Lung microvascular endothelial cell (primary cell): ENCODE measurements at regions not wholly inside any gene's neighbourhood (a gene's known extent, or its start where the extent isn't known, plus 50 kb on each side); places are given as distances from the start of the nearest gene placed in this dataset.

ENCODE experiments used
- DNase-seq, 2 donors: peaks; one replicate each; pipeline versions ENCODE4 v3.0.0 to v3.0.0-alpha.2; 2010; ENCODE audit warnings: low read depth in 2 of 2

DNA sequence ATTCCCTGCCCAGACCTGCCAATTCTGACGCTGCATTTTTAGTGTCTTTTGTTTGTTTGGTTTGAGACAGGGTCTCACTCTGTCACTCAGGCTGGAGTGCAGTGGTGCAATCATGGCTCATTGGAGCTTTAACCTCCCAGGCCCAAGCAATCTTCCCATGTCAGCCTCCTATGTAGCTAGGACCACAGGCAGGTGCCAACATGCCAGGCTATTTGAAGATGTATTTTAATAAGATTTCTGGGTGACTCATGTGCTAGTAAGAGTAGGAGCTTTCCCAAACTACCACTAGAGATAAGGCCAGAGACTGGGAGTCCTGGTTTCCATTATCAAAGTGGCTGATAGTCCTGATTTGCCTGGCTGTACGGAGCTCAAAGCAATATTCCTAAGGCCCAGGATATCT, 693.3 kb downstream of the MED13L start:
- no peak for DNase-seq

DNA sequence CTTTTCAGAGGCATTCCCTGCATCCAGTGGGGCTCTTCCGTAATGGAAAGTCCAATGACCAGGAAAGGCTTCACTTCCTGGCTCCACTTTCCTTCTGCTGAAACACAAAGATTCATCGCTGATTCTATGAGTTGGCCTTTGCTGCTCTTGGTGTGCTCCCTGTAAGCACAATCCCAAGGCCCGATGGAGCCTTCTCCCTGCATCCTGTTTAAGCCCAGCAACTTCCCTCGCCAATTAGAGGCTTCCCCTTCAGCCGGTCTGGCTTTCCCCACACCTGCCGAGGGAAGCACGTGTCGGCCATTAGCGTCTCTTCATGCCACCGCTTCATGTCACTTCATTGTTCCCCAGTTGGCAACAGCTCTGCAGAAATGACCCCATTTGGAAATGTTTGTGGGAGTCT, 693.9 kb downstream of the MED13L start:
- no peak for DNase-seq

DNA sequence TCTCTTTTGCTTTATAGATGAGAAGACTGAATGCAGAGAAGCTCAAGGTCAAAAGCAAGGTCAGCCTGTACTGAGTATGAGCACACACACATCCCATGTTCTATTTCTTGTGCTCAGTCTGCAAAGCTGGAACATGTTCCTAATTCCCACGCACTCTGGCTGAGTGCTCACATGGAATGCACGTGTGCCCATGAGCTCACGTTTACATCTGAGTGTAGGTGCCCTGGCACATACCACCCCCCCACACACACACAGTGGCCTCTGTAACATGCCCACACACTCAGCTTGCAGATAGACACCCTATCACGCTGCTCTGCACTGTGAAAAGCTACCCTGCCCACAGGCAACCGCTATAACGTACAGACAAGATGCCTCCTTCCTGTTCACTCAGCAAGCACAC, 700.1 kb downstream of the MED13L start:
- DNase-seq, result no peak

DNA sequence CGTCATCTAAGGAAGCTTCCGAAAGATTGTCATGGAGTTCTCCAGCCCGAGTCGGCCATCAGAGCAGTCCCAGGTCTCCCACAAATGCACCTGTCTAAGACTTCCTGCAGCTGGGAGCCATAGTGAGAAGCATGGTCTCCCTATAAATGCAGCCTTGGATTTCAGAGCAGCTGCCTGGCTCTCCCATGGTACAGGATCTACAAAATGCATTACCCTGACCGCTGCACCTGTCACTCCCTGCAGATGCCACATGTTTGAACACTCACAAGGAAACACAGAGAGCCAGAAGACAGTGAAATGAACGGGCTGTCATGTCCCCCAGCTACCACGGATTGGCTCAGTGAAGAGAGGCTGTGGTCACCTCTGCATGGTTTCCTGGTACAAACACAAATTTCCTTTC, 702.7 kb downstream of the MED13L start:
- DNase-seq, result no peak

DNA sequence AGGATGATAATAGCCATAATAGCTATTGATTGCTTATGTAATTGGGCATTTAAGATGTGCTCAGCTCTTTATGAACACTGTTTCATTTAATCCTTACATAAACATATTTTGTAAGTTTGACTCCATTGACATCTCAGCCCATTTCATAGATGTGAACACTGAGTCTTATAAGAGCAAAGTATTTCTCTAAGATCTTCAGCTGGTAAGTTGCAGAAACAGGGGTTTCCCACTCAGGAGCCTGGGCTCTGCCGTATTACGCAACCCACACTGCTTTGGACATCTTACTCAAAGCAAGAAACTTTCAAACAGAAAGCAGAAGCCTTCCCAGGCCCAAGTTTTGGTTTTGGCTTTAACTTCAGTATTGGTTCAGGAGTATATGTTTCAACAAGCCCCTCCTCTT, 705.1 kb downstream of the MED13L start:
- no peak for DNase-seq

DNA sequence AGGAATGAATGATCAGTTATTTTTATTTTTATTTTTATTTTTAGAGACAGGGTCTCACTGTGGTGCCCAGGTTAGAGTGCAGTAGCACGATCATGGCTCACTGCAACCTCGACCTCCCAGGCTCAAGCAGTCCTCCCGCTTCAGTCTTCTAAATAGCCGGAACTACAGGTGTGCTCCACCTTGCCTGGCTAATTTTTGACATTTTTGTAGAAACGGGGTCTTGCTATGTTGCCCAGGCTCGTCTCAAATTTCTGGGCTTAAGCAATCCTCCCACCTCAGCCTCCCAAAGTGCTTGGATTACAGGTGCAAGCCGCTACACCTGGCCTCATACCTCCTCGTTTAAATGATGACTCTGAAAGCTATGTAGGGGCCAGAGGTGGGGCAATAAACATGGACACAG, 706.0 kb downstream of the MED13L start:
- no peak for DNase-seq

DNA sequence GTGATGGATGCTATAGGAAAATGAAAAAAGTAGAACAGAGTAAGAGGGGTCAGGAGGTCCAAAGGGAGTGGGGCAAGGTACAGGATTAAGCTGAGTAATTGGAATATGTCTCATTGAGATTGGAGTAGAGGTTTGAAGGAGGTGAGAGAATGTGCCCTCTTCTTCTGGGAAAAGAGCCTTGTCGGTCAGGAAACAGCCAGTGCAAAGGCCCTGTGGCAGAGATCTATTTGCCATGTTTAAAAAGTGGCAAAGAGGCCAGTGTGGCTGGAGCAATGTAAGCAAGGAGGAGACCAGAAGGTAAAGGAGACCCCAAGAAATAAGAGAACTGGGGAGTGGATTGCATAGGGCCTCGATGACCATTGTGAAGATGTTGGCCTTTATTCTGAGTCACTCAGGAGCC, 706.5 kb downstream of the MED13L start:
- DNase-seq, result no peak

DNA sequence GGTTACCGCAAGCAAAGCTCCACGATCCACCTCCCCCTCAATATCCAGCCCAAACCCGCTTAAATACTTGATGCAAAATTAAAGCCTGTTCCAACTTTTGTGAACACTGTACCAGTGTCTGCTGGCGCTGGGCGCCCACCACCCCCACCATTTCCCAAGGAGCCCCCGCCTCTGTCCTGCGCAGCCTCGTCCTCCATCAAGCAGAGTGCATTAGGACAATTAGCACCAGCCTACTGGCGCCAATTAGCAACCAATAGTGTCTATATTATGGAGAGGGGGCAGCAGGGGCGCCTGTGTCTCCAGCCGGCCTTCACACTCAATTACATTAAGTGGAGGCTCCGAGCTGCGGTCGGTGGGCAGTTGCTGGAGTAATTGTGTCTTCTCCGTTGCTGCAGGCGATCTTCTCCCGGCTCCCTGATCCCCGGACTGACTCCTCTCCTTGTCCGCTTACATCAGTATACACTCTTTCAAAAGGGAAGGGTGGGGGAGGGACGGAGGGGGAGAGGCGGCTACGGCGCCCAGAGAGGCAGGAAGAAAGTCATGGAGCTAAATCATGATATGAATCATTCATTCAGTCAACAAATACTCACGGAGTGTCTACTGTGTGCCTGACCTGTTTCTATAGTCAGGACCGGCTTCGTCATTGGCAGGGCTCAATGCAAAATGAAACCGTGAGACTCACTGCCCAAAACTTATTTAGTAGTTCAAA, 707.3 kb downstream of the MED13L start:
- no peak for DNase-seq

DNA sequence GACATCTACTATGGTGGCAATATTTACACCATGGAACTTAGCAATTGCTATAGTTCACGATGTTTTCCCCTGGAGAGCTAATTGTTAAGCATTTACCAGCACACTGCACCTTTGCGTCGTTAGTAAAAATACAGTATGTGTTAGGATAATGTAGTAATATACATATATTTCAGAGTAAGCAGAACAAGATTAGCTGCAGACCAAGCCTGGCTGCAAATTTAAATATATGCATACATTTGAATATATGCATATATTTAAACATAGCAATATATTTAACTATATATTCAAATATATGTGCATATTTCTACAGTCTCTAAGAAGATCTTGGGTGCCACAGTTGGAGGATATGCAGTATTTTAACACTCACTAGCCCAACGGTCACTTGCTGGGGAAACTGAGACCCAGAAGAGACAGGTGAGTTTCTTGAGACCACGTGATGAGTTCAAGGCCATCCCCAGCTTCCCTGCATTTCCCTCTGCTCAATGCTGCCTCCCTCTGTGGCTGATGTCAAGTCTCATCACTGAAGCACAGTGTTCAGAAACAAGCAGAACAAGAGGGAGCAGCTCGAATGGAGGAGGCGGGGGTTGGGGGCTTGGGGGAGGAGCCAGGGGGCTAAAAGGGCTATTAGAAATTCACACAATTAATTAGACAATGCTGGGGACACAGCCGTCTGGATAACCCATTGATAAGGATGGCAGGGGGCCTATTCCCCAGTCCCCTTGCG, 708.0 kb downstream of the MED13L start:
- no peak for DNase-seq

DNA sequence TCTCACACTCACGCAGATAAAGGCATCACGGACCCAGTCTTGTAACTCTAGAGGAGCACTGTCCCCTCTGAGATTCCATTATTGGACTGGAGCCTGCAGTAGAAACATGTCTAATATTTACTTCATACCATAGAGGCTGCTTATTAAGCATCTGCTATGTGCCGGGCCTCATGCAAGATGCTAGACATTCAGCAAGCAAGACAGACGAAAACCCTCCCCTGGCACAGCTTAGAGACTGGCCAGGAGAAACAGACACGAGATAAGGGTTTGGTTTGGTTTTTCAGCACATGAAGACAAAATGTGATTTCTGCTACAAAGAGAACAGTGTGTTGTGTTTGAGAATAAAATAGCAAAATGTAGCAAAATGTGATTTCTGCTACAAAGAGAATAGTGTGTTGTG, 719.2 kb downstream of the MED13L start:
- DNase-seq, result no peak

DNA sequence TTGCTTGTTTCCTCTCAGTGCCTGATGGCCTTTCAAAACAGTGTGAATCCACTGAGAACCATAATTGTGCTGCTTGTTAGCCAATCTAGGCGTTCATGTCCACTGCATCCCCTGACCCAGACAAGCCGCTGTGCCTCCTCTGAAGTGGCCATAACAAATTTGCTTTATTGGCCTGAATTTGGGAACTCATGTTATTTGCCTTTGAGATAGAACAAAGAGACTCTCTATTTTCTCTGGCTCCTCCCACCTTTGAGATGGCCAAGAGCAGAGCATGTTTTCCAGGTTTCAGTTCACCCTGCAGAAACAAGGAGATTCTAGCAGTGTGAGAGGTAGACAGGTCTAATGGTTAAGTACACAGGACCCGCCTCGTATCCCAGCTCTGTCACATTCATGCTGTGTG, 723.9 kb downstream of the MED13L start:
- DNase-seq, result no peak

DNA sequence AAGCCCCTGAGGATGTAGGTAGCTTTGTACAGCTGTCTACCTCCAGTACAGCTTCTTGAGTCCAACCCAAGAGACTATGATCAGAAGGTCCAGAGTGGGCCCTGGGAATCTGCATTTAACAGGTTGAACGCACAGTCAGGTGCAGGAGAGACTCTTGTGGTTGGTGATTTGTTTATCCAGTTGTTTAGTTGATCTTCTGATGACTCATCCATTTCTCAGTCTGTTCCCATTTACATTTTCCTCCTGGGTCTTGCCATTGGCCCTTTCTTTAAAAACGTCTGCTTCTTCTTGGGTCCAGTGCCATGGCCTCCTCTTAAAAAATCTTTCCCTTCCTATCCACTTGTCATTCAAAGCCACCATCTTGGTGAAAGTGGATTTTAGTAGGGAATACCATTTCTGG, 734.2 kb downstream of the MED13L start:
- DNase-seq, result no peak

DNA sequence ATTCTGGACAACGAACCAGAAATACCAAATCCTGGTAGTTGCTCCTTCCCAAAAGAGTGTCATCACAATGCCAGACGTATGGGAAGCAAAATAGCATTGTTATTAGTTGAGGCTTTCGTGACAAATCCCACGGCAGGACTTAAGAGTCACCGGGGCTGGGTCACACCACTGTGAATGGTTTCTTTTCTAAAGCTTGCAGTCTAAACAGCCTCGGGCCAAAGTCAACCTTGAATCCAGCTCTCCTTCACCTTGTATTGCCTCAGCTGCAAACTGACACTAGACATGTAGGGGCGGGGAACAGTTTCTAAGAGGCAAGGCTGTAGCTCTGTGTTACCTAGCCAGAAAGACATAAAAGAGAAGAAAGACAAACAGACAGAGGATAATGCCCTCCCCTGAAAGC, 734.8 kb downstream of the MED13L start:
- DNase-seq, result no peak

DNA sequence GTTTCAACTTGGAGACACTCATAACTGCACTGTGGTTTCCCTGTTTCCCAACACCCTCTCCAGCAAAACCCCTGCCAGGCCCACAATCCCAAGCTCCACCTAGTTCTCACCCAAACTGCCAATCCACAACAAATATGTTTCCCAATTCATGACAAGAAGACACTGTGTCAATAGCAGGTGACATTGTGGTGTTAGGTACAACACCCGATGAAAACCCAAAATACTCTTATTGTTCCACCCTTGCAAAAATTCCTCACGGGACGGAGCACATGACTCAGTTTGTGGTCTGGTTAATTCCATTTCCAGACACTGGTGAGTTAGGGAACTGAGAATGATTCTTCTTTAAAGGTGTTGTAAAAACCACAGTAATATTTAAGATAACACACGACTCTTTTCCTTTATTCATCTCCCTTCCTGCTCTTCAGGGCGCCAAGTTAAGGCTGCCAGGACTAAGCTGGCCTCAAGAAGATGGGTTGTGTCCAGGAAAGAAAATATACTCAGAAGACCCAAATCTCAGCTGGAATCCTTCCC, 735.5 kb downstream of the MED13L start:
- no peak for DNase-seq

DNA sequence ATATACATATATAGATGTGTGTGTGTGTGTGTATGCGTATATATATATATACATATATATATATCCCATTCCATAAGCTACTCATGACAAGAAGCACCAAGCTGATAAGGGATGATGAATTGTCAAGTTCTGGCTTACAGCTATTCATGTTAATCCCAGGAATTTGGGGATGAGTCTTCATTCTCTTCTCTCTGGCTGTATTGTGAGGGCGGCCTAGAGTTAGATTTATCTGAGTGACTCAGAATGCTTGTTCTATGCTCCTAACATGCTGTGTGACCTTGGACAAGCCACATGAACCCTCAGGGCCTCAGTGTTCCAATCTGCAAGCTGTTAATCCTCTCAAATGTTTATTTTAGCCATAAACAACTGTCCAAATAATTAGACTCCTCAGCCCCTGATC, 749.0 kb downstream of the MED13L start:
- DNase-seq, result no peak

DNA sequence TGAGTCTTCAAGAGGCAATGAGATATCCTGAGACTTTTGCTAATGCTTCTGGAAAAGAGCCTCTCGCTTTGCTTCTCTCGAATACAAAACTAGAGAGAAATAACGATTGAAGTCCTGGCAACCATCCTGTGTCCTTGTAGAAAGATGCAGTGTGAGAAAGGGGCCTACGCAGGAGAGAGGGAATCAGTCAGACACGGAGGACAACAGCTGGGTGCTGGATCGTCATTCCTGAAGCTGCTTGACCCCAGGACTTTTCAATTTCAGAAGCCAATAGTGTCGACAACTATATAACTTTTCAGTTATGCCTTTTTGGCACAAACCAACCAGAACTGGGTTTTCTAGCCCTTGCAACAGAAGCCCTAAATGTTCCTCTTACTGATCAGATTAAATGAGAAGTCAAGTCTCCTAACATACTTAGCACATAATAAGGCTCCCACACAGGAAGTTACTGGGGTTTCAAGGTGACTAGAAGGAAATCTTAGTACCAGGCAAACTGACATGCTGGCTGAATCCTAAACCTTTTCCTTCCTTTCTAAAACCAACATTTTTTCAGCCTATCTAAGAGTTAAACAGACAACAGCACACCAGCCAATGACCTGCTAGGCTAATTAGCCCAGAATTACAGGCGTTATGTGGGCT, 755.6 kb downstream of the MED13L start:
- no peak for DNase-seq

DNA sequence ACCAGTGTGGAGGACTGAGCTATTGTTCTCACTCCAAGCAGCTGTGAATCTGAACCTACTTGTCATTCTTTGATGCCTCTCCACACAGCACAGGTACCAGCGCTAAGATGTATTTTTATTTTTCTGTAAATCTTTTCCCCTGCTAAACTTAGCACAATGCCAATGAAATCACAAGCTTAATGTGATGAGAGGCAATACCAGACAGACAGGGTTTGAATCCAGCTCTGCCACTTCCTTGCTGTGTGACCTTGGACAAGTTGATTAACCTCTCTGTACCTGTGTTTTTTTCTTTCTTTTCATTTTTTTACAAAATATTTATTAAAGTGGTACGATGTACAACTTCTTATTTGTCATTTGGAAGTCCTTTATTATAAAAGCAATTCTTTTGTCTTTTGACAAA, 757.6 kb downstream of the MED13L start:
- DNase-seq, result no peak

DNA sequence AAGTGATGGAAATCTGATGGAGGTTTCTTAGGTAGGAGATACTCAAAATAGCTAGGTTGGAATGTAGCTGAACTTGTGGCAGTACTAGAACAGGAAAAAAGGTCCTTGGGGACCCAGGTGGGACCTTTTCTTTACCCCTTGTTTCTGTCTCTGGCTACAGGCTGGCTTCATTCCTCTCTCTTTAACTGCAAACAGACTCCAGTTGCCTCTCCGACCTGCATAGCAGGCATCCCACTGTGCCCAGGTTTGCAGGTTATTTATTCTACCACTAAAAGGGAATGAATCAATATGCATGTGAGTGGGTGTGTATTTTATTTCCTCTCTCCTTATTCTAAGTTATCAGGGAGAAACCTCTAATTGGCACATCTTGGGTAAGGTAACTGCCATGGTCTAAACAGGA, 758.1 kb downstream of the MED13L start:
- no peak for DNase-seq

DNA sequence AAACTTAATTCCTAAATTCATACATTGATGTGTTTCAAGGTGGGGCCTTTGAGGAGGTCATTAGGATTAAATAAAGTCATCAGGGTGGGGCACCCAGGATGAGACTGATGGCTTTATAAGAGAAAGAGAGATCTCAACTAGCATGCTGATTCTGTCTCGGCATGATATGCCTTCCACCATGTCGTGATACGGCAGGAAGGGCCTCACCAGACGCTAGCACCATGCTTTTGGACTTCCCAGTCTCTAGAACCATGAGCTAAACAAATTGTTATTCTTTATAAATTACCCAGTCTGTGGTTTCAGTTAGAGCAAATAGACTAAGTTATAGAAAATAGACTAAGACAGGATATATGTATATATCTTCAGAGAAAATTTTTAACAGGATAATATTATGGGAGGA, 759.6 kb downstream of the MED13L start:
- no peak for DNase-seq

DNA sequence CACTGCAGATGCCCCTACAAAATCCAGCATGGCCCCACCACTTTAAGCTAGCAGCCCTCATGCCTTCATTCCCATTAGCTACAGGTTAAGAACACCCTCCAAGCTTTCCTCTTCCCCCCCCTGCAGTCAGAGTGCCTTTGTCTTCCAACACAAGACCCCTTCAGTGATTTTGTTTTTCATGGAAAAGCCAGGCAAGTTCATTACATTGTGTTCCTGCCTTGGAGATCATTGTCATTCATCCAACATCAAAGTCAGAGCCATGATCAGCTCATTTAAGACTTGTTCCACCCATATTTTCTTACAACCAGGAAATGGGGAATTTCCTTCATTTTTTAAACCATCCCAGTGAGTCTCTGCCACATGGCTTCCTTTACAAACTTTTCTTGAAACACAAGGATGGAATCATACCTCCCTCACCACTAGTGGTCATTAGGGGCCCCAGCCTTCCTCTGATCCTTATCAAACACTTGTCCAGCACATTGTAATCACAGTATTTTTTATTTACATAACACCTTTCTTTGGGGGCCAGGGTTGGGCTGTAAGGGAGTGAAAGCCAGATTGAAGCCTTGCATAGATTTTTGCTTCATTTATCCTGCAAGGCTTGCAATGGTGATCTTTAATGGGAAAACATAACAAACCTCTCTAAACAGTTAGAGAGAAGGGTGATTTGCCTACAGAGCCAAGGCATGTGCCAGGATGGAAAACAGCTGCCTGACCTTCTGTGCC, 765.3 kb downstream of the MED13L start:
- no peak for DNase-seq

DNA sequence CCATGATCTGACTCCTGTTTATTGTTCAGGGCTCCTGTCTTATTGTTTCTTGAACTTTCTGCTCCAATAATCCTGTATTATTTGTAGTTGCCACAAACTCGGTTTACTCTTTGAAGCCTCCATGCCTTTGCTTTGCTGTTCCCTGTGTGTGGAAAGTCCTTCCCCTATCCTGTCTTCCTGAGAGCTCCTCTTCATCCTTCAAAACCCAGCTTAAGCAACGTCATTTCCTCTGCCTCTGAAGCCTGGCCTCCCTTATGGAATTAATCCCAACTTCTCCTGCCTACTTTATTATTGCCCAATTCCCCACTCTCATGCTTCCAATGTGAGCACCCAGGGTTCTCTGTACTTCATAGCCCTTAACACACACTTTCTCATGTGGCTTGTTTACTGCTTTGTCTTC, 766.2 kb downstream of the MED13L start:
- DNase-seq, result no peak

DNA sequence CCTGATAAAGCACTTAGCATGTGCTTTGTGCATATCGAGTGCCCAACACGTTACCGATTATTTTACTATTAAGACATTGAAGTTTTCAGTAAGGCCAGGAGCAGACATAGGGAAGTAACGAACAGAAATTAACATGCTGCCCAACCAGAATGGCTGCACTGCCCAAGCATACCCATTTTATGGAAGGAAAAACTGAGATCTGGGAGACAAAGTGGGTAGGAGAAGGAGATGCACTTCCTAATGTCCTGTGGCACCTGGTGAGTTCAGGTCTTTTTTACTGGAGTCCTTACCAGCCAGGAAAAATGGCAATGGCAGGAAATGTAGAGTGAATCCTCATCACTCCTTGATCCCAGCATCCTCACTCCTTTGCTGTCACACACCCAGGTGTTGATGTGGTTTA, 768.5 kb downstream of the MED13L start:
- DNase-seq, result no peak
